Activated CD4-positive, alpha-beta T cell treated with anti-CD3 and anti-CD28 coated beads, Interleukin-2, amount 50 U/mL, for 16 hours (primary cell): ENCODE measurements at regions not wholly inside any gene's neighbourhood (a gene's known extent, or its start where the extent isn't known, plus 50 kb on each side); places are given as distances from the start of the nearest gene placed in this dataset.
"Not testable (repeated sequence)": the region's sequence is repeated elsewhere in the genome, so short reads cannot be mapped to it uniquely, and the experiment has no call there.

ENCODE experiments used
- DNase-seq: peaks from one replicate; pipeline ENCODE4 v3.0.0-alpha.2; 2020

DNA sequence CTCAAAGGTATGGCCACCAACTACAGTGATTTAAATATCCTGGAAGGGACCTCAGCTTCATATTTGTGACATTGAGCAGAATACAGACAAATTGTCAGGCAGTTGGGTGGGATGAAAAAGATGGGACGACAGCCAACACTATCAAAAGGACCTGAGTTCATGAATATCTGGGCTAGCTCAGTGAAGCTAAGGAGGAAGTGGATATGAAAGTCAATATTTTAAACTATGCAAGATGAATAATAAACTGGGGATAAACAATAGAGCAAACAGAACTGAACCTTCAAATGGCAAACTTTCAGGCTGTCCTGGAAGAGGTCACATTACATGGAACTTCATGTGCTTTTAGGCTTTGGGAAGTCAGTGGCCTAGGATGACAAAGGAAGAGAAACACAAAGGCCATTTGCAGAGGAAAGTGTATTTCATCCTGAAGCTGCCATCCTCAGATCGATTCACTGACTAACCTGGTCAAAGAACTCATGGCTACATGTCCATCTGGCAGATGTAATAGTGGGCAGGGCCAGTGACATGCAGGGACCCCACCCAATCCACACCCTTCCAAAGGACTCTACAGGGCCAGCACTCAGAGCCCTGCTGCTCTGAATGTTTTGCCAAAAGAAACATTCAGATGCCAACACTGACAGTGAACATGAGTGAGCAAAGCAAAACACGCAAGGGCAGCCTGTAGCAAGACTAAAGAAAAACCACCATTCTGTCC lies 175.7 kb downstream of the ETAA1 start:
- no peak for DNase-seq

DNA sequence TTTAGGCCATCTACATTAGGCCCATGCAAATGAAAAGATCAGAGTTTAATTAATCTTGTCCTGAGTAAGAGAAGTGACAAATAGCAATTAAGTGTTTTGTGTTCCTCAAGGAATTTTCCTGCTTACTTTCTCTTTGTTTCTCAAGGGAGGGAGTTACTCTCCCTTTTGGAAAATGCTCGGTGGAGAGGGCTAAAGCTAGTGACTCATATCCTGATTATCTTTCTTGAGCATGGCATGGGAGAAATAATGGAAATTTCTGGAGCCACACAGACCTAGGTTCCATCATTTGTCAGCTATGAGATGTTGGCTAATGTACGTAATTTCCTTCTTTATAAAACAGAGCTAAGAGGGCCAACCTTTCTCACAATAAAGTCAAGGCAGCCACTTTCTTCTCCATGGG lies 177.1 kb downstream of the ETAA1 start:
- no peak for DNase-seq

DNA sequence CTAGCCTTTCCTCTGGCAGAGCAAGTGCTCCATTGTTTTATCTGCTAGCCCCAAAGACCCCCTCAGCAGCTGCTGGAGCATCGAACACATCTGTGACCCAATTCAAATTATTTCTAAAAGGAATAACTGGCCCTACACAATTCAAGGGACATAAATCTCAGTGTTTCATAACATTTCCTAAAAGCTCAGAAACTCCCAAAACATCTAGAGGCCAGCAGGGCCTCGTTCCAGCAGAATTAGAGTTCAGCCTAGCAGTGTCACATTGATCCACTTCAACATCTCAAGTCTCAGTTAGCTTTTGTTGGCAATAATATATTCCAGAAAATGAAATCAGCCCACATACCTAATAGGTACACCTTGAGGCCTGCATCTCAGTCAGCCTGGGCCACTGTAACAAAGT lies 179.1 kb downstream of the ETAA1 start:
- no peak for DNase-seq

DNA sequence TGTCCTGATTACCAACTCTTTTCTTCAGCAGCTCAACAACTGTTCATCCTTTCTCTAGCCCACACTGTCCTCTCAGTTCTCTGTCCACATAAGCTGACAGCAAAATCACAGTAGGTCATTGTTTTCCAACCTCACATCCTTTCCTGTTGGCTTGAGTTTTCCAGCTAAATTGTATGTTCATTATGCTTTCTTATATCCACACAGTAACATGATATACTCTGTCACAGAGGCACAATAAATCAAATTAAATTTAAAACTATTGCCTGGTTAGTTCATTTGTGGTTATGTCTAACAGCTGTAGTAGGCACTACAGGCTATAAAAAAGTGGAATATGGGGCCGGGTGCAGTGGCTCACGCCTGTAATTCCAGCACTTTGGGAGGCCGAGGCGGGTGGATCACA lies 179.9 kb downstream of the ETAA1 start:
- no peak for DNase-seq

DNA sequence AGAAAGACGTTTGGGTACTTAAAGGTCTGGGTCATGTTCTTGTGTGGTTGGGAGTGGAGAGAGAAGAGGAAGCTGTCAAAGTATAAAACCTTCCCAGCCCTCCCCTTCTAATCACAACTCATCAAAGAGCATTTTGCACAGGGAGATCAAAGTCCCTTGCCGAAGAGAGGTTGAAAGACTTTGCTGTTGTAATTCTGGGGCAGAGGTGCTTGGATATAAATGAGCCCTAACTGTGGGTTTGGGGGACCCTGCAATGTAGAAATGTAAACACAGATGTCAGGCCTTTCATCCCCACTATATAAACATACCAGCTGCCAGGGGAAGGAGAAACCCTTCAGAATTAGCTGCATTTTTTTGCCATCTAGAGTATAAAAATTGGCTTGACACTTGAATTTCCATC lies 182.1 kb downstream of the ETAA1 start:
- no peak for DNase-seq

DNA sequence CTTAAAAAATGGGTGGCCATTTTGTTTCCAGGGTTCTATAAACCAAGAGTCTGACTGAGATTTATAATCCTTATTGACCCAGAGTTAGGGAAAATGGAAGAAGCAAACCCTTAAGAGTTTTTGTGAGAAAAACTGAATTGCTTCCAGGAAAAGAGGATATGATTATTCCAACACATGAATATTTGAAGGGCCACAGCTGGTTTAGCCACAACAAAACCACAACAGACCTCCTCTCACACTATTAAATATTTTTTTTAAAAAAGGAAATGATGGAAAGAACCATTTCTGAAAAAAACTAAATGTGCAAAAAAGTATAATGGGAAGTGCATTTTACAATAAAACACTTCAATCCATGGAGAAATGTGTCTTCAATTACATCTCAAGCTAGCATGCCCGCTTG lies 182.7 kb downstream of the ETAA1 start:
- DNase-seq = no peak

DNA sequence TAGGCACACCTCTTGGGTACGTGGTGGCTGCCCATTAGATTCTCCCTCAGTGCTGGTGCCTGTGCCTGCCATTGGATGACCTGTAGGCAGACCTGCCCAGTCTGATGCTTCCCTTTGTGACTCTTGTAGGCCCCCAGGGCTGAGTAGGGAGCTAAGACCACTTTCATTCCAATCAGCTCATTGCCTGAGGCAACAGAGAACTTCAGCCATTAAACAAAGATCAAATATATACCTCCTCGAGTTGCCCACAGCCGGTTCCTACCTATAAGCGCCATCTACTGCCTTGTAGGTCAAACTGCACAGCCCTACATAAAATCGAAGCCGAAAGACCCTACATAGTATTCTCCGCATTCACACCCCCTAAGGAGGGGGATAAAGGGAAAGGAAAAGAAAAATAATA lies 184.6 kb downstream of the ETAA1 start:
- DNase-seq = no peak

DNA sequence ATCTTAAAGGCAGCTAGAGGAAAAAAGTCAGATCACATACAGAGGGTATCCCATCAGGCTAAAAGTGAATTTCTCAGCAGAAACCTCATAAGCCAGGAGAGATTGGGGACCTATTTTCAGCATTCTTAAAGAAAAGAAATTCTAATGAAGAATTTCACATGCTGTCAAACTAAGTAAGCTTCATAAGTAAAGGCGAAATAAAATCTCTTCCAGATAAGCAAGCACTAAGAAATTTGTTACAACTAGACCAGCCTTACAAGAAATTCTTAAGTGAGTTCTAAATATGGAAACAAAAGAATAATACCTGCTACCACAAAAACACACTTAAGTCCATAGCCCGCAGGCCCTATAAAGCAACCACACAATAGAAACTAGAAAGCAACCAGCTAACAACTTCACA lies 186.1 kb downstream of the ETAA1 start:
- no peak for DNase-seq

DNA sequence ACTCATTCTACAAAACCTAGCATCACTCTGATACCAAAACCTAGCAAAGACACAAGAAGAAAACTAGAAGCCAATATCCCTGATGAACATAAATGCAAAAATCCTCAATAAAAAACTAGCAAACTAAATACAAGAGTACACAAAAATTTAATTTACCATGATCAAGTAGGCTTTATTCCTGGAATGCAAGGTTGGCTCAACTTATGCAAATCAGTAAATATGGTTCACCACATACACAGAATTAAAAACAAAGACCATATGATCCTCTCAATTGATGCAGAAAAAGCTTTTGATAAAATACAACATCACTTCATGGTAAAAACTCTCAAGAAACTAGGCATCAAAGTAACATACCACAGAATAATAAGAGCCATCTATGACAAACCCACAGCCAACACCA lies 188.3 kb downstream of the ETAA1 start:
- DNase-seq = no peak

DNA sequence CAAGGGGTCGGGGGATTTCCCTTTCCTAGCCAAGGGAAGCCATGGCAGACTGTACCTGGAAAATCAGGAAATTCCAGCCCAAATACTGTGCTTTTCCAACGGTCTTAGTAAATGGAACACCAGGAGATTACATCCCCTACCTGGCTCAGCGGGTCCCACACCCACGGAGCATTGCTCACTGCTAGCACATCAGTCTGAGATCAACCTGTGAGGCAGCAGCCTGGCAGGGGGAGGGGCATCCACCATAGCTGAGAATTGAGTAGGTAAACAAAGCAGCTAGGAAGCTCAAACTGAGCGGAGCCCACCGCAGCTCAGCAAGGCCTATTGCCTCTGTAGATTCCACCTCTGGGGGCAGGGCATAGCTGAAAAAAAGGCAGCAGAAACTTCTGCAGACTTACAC lies 192.0 kb downstream of the ETAA1 start:
- not testable (repeated sequence) for DNase-seq

DNA sequence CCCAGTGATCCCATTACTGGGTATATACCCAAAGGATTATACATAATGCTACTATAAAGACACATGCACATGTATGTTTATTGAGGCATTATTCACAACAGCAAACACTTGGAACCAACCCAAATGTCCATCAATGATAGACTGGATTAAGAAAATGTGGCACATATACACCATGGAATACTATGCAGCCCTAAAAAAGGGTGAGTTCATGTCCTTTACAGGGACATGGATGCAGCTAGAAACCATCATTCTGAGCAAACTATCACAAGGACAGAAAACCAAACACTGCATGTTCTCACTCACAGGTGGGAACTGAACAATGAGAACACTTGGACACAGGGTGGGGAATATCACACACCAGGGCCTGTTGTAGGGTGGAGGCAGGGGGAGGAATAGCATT lies 197.4 kb downstream of the ETAA1 start:
- DNase-seq = not testable (repeated sequence)

DNA sequence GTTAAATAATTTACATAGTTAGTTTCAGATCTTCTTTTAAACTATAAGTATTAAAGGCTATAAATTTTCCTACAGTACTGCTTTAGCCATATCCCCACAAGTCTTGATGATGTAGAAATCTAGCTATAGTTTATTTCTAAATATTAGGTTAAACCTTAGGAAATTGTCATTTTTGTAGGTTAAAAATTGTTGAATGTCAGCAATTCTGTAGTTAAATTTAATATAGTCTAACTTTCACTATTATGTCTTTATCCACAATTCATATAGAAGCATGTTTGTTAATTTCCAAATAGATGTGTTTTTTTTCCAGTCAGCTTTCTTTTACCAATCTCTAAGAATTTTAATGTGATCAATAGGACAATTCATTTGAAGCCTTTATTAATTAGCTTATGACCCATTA lies 199.7 kb downstream of the ETAA1 start:
- no peak for DNase-seq

DNA sequence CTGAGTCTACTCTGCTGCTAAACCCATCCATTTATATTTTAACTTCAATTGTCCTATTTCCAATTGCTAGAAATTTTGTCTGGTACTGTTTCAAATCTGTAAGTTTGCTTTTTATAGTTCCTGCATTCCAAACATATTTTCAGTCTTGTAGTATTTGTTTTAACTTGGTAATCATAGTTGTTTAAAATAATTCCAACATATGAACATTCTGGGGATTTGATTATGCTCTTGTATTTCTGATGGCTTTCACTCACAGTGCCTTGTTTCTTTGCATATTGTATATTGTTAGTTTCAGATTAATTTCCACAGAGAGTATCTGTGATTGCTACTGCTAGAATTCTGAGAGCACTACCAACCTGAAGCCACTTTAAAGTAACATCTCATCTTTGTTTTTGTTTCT lies 202.4 kb downstream of the ETAA1 start:
- no peak for DNase-seq

DNA sequence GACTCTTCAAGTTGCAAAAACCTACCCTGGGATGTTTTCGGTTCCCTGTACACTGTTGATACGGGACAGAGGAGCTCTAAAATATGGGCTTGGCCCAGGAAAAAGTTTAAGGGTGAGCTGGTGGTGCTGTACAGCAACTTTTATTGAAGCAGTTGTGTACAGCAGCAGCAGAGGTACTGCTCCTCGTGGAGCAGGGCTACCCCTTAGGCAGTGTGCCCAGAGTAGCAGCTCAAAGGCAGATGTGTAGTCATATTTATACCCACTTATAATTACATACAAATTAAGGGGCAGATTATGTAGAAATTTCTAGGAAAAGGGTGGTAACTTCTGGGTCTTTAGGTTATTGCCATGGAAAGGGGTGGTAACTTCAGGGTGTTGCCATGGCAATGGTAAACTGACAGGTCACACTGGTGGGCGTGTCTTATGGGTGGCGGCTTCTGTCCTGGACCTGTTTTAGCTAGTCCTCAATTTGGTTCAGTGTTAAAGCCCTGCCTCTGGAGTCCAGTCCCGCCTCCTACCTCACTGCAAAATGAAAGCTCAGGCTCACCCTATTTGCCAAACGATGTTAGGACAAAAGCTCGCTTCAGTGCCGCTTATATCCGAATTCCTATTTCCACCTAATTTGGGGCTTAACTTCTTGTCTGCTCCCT lies 203.2 kb downstream of the ETAA1 start:
- DNase-seq = no peak

DNA sequence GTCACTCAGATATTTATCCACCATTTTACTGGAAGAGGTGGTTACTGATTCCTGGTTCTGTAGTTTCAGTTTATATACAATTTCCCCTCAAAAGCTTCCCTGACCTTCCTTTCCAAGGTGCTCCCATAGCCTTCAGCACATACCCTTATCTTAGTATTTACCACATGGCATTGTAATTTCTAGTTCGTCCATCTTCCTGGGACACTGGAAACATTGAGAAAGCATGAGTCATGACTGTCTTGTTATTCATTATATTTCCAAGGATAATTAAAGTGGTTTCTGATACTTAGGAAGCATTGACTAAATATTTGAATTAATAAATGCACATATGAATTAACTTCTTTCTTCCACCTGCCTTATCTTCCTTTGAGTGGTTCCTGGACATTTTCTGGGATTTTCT lies 203.8 kb downstream of the ETAA1 start:
- DNase-seq = no peak

DNA sequence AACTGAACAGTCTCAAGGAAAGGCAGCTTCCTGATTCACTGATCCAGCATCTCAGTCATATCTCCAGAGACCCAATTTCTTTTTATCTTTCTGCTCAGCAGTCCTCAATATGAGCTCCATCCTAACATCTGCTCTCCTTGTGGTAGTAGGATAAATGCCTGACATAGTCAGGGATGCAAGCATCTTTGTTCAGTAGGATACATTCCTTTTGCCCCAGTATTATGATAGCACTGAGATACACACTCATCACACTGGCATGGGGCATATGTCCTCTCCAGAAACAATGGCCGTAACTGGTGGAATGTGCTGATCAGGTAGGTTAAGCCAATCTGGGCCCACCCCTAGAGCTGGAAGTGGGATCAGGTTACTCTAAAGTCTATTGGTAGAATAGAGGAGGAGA lies 207.2 kb downstream of the ETAA1 start:
- DNase-seq = no peak

DNA sequence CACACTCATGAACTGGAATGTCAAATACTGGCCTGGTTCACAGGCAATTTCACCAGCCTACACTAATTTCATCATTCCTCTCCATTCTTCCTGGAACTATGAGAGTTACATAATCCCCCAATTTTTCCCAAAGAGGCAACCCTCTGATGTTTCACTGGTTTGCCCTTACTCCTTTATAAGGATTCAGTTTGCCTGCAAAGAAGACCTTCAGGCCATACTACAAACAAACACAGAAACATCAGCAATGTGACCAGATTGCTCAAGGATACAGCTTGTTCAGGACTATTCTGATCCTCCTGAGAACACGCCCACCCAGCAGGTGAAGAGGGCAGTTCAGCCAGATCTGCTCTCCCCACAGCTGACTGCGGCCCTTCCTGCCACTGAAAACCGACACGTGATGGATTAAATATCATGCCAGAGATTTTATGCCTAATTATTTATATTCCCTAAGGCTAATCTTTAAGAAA lies 215.5 kb downstream of the ETAA1 start:
- DNase-seq = no peak

DNA sequence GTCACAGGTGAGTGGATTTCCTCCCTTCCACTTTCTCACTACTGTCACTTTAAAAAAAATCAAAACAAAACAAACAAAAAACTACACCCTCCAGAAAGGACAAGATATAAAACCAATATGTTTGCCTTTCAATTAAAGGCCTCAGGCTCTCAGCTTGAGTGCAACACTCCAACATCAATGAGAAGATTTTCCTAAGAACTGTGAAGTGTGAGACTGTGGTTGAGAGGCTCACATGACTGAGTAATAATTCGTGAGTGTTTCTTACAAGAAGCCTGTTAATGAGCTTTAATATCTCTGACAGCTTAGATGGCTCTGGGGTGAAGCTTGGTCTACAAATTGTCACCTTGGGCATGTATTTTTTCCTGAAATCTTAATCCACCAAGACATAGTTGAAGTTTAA lies 216.1 kb downstream of the ETAA1 start:
- no peak for DNase-seq

DNA sequence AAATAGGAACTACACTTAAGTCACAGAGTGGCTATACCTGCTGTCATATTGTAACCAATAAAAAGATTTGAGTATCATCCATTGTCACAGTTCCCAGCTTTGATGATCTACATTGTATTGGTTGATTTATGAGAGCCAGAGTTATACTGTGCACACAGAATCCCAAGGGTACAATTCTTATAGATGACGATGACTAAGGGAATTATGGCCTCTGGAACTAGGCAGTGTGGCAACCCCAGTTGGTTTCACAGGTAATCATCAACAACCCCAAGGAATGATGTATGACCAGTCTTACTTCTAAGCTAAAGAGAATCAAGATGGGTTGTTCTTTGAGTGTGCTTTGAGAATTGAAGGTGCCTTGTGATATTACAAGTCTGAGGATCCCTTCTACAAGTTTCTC lies 217.3 kb downstream of the ETAA1 start:
- DNase-seq = no peak

DNA sequence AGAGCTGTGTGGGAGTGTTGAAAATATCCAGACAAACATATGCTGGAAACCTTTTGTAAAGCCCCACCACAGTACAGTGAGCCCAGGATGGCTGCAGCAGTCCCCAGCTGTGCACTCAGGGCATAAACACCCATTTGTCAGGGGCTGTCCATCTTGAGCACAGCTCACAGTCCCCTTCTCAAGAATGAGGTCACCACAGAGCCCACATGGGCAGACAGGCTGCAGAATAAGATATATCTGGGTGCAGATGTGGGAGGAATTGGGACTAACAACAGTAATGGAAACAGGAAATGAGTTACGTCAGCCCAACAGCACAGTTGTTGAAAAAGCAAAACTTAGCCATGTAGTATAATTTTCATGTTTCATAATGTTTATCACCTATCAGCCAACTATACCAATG lies 219.6 kb downstream of the ETAA1 start:
- no peak for DNase-seq

DNA sequence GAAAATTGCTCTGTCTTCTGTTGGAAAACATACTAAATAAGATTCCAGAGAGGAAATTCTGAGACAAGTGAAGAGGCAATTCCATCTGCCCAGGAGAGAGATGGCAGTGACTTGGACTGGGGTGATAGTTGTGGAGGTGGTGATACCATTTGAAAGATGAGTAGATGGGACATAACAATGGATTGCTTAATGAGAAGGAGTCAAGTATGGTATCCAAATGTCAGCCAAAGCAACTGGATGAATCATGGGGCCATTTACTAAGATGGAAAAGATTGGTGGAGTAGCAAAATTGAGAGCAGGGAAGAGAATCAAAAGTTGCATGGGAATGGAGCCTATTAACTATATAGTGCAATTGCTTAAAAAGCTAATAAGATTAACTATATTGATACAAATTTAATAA lies 222.1 kb downstream of the ETAA1 start:
- no peak for DNase-seq

DNA sequence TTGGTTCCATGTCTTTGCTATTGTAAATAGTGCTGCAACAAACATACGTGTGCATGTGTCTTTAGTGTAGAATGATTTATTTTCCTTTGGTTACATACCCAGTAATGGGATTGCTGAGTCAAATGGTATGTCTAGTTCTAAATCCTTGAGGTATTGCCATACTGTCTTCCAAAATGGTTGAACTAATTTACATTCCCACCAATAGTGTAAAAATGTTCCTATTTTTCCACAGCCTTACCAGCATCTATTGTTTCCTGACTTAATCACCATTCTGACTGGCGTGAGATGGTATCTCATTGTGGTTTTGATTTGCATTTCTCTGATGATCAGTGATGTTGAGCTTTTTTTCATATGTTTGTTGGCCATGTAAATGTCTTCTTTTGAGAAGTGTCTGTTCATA lies 226.6 kb downstream of the ETAA1 start:
- DNase-seq = not testable (repeated sequence)

DNA sequence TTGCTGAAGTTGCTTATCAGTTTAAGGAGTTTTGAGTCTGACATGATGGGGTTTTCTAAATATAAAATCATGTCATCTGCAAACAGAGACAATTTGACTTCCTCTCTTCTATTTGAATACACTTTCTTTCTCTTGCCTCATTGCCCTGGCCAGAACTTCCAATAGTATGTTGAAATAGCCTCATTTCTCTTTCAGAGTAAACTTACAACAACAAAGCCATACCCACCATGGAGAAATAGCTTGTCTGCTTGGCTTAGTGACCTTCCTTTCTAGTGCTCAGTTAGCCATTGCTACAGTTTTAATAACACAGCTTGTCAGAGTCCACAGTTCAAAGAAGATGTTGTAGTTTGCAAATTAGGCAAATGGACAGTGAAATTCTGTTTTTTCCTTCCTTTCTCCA lies 228.0 kb downstream of the ETAA1 start:
- DNase-seq = no peak

DNA sequence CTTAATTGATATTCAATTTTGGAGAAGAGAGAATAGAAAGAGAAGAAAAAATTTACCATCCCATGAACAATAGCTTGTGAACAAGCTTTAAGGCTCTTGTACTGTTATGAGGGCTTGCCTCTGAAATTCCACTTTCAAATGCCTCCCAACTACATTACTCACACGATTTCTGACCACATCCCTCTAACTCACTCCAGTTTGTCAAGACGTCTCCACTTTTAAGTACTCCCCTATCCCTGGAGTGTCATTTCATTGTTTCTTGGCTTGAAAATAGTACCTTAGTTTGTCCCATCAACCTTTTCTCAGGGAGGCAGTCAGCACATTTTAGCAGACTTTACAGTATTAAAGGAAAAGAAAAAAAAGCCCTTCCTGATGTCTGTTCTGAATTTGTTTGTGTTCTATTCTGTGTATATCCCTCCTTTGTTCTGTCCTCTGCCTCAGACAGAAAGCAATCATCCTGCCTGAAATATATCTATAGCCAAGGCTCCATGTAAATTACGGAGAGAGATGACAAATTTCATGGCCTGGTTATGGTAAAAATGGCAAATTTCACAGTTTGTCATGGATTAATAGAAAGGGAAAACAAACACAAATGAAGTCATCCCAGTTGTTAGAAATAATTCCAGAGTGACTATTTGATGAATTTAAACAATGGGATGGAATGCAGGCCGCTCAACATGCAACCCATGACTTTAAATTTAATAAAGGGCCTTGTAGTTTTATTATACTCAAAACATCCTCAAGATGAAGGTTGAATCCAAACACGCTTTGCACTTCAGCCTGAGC lies 228.8 kb downstream of the ETAA1 start:
- no peak for DNase-seq
